ENCODE measurements at regions not wholly inside any gene's neighbourhood (a gene's known extent, or its start where the extent isn't known, plus 50 kb on each side); places are given as distances from the start of the nearest gene placed in this dataset.

GRCh38 chr2:136251885-136252585, 134.1 kb upstream of the CXCR4 start (continued):
- no peak for TF ChIP-seq PBX3 (IDR thresholded peaks at IDR 0.05)
- no peak for TF ChIP-seq MEF2A (IDR thresholded peaks at IDR 0.05; ENCODE audit: borderline replicate concordance, low read depth)
- TF ChIP-seq EP300 (IDR thresholded peaks at IDR 0.05; ENCODE audit: borderline replicate concordance in 1 of 2, low read depth in 1 of 2, low read length in 1 of 2), result no peak
- TF ChIP-seq ZBTB33 (IDR thresholded peaks at IDR 0.05; ENCODE audit: borderline replicate concordance, low read depth), result no peak
- TF ChIP-seq SMC3 (IDR thresholded peaks at IDR 0.05; ENCODE audit: low read depth, low read length), result no peak
- TF ChIP-seq RFX5 (IDR thresholded peaks at IDR 0.05; ENCODE audit: low read length), result no peak

- Histone ChIP-seq H3K4me3 (ENCODE audit: low read depth in 2 of 2, low read length in 1 of 2) (no peak overlapping the region), H3K27me3 (ENCODE audit: insufficient read depth) (no peaks in the 10 kb centered on the region), H3K9ac (no peak overlapping the region), H3K9me3 (no peaks in the 10 kb centered on the region), H3K79me2 (ENCODE audit: insufficient read depth) (no peaks in the 10 kb centered on the region), H3K4me2 (no peak overlapping the region), H3K27ac (ENCODE audit: low read depth in 2 of 2, low read length in 1 of 2) (no peak overlapping the region), H3K36me3 (replicated peaks in 1 of 2; ENCODE audit: control insufficient read depth in 1 of 2, insufficient read depth in 2 of 2, low read length in 1 of 2) (no peaks in the 10 kb centered on the region), H4K20me1 (ENCODE audit: insufficient read depth) (no peaks in the 10 kb centered on the region), H3K4me1 (ENCODE audit: control insufficient read depth in 1 of 2, insufficient read depth in 2 of 2, low read depth in 1 of 2, low read length in 1 of 2) (no peaks in the 10 kb centered on the region), H3F3A (replicated peaks; ENCODE audit: insufficient read depth) (no peaks in the 10 kb centered on the region), H2AFZ (ENCODE audit: low read depth) (no peak overlapping the region), H3K9me2 (no peaks in the 10 kb centered on the region)
- no peak for TF ChIP-seq TCF12 (IDR thresholded peaks at IDR 0.05)
- TF ChIP-seq USF2 (IDR thresholded peaks at IDR 0.05; ENCODE audit: borderline replicate concordance, low read depth, low read length), result no peak
- TF ChIP-seq MAX (IDR thresholded peaks at IDR 0.05; ENCODE audit: low read depth), result no peak
- no peak for TF ChIP-seq GATA2 (CRISPR knock-in tag; IDR thresholded peaks at IDR 0.05)
- DNase-seq, result no peak
- POLR2A ChIA-PET, result no interaction called here
- CTCF ChIA-PET, result no interaction called here
- 40% methylated on average over 5 of the region's 5 CpGs for WGBS (ENCODE audit: low lambda C conversion rate)
Observed at GRCh38 chr2:136251197-136251884, 133.4 kb upstream of the CXCR4 start.
